T follicular helper cell (primary cell): ENCODE measurements at regions not wholly inside any gene's neighbourhood (a gene's known extent, or its start where the extent isn't known, plus 50 kb on each side); places are given as distances from the start of the nearest gene placed in this dataset.
"Not testable (repeated sequence)": the region's sequence is repeated elsewhere in the genome, so short reads cannot be mapped to it uniquely, and the experiment has no call there.

Source experiments
- DNase-seq: peaks from one replicate; pipeline ENCODE4 v3.0.0-alpha.2; 2020; ENCODE audit warnings: low read depth

GRCh38 chr2:16243411-16243996, 303.2 kb downstream of the MYCN start:
- no peak for DNase-seq

DNA sequence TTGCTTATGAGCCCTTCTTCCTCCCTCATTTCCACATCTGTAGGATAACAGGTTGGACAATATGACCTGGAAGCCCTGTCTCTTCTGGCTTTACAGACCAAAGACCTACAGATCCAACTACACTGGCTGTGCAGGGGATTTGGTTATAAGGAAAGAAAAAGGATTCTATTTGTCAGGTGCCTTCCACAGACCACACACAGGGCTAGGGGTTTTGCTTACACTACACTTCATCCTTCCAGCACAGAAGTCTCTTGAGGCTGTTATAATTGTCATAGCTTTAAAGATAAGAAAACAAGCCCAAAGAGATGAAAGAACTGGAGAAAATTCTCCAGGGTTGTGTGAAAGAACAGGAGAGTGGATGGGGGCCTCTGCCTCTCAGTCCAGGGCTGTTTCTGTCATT, 302.6 kb downstream of the MYCN start:
- no peak for DNase-seq

DNA sequence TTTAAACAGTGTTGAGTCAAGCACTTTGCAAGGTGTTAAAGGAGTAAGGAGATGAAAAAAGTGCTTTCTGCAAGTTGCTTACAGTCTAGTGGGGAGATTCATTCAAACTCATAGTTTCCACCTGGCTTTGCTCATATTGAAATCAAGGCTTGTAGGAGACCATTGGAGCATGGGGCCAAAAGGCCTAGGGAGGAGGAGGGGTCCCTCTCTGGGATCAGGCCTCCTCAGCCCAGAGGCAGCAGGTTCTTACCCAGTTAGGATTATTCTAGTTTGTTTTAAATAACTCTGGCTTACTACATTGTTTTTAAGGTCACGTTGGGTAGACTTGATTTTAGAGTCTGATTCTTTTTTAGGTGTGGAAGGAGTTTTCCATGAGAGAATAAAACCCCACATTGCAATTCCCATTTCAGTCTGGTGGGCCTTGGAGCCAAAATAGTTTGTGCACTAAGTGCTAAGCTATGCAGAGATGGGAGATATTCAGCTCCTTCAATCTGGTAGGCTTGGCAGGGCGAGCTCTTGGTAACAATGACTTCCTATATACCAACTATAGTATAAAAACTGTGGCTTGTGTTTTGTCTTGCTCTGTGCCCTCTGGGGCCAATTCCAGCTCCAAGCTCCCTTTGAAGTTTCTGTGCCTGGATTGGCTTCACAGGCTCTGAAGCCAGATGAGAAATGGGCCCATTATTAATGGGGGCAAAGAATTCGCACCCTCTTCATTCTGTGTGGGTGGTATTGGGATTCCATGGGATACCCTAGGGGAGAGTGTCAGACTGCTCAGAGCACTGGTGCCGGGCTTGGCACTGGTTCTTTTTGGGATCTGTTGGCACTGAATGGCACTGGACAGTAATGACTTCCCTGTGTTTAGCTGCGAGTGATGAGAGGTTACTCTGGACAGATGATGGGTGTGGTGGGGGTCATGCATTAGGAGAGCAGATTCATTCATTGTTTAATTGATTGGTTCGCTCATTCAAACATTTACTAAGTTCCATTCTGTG, 301.1 kb downstream of the MYCN start:
- DNase-seq = no peak

- DNase-seq = no peak
Observed at GRCh38 chr2:16240402-16240801, 300.1 kb downstream of the MYCN start.

DNA sequence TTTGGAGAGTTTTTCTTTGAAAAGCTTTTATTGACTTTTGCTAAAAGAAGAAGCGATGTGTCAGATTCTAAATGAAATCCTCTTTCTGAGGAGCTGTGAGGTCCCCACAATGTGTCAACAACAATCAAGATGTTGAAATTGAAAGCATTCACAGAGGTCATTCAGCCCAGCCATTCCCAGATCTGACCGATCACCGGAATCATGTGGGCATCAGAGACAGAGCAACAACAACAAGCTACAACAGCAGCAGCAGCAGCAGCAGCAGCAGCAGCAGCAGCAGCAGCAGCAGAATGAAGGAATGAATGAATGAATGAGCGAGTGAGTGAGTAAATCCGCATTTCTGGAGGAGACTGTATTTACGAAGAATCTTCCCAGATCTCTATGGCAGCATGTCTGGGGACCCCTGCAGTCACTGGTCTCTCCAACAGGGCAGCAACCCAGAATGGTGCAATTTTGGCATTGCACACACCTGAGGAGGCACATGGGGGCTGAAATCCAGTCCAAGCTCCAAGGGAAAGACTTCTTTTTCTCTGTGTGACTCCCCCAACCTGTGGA, 299.0 kb downstream of the MYCN start:
- no peak for DNase-seq

GRCh38 chr2:16238786-16239185, 298.4 kb downstream of the MYCN start:
- no peak for DNase-seq

DNA sequence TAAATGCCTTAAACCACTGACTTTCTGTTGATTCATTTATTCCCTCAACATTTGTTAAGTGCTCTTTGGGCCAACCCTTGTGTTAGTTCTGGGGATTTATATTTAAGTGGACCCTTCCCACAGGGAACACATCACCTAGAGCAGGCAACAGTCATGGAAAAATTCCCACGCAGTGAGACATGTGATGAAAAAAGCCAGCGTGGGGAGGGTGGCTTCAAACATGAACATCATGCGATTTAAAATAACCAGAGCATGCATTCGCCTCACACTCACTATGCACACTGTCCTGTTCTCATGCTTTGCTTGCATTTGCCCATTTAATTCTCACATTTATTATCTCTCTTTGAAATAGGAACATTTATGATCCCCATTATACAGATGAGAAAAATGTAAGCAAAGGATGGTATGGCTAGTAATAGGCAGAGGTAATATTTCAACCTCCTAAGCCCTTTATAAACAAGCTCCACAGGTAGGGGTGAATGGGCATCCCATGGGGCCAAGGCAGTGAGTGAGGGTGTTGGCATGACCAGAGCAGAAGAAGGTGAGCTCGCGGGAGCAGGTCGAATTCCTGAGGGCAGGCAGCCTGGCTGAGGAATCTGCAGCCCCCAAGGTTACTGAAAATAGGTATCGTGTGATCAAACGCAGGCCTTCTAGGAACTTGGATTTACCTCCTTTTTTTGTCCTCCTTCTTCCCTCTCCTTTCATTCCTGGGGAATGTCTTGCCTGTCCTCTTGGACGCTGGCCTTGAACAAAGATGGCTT, 297.8 kb downstream of the MYCN start:
- no peak for DNase-seq

DNA sequence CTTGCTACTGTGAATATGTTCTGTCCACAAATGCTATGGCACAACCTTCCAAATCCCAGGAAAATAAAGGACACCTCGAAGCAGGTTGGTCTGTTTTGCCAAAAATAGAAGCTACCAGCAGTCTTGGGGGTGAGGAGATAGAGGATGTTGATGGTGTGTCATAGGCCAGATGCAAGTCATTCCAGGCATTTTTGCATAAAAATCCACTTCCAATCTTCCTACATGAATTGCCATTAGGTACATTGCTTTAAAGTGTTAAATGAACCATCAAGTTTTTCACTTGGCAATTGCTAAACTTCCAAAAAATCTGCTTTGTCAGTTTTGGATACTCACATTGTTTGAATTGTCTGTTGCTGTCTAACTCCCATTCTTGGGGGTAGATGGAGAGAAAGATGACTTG, 295.4 kb downstream of the MYCN start:
- DNase-seq = no peak

- DNase-seq = not testable (repeated sequence)
Observed at GRCh38 chr2:16235291-16235690, 294.9 kb downstream of the MYCN start.

DNA sequence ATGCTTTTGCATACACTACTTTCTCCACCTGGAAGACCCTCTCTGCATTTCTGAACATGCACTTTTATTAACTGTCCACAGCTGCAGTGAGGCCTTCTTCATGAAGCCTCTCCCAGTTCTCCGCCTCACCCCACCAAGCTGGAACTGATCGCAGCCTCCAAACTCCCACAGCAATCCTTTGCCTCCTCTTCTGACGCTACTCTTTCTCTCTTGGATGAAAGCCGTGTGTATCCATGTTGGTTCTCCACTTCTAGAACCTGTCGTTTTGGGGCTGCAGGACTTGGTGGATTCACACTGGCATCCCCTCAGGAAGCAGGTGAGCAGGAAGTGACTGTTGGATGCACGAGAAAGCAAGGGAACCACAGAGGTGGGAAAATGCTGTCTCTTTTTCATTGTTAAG, 288.6 kb downstream of the MYCN start:
- DNase-seq = no peak

DNA sequence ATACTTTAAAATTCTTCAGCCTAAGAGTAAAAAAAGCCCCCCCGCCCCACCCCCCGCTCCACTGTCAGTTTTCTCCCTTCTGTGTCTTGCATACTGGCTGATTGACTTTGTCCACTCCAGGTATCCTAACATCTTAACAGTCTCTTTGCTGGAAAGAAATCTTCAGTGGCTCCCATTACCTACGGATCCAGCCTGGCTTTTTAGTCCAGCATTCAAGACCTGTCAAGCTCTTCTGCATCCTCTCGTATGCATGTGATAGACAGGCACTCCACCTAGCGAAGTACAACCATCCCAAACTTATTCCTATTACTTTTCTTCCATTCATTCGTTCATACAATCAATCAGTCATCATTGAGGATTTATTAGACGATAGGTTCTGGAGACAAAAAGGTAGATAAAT, 288.1 kb downstream of the MYCN start:
- DNase-seq = no peak

GRCh38 chr2:16227811-16228462, 287.6 kb downstream of the MYCN start:
- DNase-seq = no peak

DNA sequence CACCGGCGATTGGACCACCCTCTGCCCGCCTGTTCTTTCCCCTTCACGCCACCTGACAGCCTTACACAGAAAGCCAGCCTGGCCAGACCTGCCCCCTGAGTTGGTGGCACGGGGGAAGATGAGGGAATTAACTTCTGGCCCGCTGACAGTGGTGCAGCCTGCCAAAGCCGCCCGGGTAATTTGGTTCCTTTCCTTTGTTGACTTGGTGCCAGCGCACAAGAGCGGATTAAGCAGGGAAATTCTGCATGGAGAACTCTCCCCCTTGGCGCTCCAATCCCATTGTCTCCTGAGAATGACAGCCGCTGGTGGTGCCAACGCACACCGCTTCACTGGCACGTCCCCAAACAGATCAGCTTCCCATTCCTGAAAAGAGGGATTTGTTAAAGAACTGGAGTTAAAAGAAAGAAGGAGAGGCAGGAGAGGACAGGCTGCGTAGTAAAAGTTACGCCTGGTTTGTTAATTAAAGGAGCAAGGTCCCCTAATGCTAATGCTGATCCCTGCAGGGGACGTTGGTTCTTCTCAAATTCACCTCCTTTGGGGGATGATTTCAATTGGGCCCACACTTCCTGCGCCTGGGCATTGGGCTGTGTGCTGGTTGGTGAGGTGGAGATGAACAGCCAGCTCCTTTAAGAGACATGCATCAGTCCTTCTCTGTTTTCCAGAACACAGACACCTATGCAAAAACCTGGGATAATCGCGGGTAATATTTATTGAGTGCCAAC, 286.8 kb downstream of the MYCN start:
- DNase-seq = no peak

DNA sequence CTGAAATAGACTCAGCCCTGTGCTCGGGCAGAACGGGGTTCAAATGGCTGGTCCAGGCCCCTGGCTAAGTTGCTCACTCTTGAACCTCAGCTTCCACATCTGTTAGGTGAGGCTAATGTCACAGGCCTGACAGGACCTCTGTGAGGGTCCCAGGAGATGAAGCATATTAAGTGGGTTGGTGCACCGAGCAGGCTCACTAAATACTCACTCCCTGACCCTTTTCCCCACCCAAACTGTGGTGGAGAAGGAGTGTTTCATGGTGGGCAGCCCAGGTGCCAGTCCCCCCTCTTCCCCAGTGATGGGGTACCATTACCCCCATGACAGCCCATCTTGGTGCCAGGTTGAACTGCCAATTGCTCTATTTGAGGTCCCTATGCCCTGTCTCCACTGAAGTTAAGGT, 286.0 kb downstream of the MYCN start:
- DNase-seq = no peak

- DNase-seq = no peak
Observed at GRCh38 chr2:16225545-16225944, 285.2 kb downstream of the MYCN start.

DNA sequence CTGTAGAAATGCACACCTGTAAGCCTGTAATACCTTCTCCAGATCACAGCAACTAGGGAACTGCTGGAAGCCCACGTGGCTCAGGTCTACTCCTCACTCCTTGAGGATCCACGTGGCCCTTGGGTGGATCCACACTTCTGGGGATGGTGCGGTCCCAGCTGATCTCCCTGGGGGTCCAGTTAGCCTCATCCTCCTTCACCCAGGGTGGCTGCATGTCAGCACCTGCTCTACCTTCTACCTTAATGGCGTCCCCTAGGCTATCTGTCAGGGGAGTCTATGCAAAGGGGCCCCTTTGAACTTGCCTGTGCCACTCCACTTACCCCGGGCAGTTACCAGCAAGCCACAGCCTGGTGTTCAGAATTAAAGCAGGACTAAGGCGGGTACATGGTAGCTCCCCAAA, 284.7 kb downstream of the MYCN start:
- no peak for DNase-seq

DNA sequence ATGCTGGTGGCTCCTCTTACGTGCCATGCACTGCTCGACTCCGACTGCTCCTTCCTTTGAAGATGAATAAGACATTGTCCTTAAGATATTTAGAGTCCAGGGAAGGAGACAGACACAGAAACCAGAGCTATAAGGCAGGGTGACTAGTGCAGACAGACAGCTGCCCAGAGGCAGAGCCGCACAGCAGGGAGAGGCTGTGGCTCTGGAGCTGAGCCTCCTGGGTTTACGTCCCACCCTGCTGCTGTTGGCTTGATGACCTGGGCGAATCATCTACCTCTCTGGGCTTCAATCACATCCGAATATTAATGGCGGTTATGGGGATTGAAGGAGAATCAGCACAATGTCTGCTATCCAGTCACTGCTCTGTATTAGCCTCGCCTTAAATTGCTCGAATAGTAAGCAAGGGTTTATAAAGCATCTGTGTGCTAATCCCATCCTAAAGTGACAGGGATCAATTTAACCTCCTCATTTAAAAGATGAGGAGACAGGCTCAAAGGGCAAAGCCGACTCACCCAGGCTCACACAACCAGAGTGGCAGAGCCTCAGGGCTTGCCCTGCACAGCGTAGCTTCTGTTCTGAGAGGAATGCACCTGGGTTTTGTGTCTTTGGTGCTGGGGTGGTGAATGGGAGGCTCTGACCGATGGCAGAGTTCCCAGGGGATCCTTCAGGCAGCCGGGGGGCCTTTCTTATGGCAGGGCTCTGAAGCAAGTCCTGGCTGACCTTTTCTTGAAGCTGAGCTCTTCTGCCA, 284.1 kb downstream of the MYCN start:
- DNase-seq = no peak

- DNase-seq = no peak
Observed at GRCh38 chr2:16223841-16224177, 283.5 kb downstream of the MYCN start.

GRCh38 chr2:16223161-16223840, 283.0 kb downstream of the MYCN start:
- DNase-seq = no peak

DNA sequence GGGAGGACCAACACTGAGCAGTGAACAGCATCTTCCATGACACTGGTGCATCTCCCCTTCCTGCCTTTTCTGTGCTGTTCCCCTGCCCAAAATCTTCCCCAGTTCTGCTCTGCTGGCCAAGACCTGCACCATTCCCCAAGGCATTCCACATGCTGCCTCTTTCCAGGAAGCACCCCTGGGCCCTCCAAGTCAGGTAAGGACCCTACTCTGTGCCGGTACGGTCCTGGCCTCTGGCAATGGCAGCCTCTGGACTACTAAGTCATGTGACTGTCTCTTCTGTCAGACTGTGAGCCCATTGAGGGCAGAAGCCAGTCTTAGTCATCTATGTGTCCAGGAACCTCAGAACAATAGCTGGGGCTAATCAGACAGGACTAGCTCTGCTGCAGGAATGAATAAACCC, 282.0 kb downstream of the MYCN start:
- no peak for DNase-seq
